Astrocyte of the spinal cord (primary cell): ENCODE measurements at regions not wholly inside any gene's neighbourhood (a gene's known extent, or its start where the extent isn't known, plus 50 kb on each side); places are given as distances from the start of the nearest gene placed in this dataset.
A peak's percentile ranks its signal among the peaks of the same experiment; 100 is the strongest.

ENCODE experiments used
- DNase-seq: peaks from one replicate; pipeline ENCODE4 v3.0.0; 2011; ENCODE audit warnings: low read depth, low spot score
- H3K4me3 ChIP-seq: 2 replicates; pipeline ENCODE4 v1.5.1; 2011; ENCODE audit warnings: low read depth, mild to moderate bottlenecking, low read length, moderate library complexity
- in situ Hi-C: cut with HindIII; loops from 2 replicates; pipeline ENCODE4 v1.10.0; 2017; ENCODE audit warnings: low sequenced_read_pairs
- TF ChIP-seq, protein P1 (sequence below): IDR thresholded peaks from 2 replicates; pipeline ENCODE4 v1.5.1; 2012; ENCODE audit warnings: low read depth, mild to moderate bottlenecking, low read length, inconsistent platforms

- TF ChIP-seq, protein P1, sequence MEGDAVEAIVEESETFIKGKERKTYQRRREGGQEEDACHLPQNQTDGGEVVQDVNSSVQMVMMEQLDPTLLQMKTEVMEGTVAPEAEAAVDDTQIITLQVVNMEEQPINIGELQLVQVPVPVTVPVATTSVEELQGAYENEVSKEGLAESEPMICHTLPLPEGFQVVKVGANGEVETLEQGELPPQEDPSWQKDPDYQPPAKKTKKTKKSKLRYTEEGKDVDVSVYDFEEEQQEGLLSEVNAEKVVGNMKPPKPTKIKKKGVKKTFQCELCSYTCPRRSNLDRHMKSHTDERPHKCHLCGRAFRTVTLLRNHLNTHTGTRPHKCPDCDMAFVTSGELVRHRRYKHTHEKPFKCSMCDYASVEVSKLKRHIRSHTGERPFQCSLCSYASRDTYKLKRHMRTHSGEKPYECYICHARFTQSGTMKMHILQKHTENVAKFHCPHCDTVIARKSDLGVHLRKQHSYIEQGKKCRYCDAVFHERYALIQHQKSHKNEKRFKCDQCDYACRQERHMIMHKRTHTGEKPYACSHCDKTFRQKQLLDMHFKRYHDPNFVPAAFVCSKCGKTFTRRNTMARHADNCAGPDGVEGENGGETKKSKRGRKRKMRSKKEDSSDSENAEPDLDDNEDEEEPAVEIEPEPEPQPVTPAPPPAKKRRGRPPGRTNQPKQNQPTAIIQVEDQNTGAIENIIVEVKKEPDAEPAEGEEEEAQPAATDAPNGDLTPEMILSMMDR = no peak
- no peak overlapping the region for H3K4me3 ChIP-seq
- in situ Hi-C loops = no loop called here
- DNase-seq = no peak
These were observed 91.3 kb downstream of the KCNA5 start for GRCh38 chr12:5134861-5135525.

DNA sequence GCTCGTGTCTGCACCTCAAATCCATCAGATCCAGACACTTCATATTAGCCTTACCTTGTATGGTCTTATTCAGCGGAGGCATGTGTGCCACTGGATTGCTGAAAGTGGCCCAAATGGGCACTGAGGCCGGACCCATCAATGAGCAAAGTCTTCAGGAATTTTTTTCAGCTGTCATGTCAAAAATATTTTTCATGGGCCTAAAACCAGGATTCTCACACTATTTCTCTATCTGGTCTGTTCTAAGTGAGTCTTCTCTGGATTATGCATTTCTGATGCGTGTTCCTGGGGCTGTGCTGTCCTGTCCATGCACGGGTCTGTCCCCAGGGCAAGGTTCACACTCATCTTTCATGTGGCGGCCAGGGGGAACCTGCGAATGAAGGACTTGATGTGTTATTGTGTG is 94.6 kb downstream of the KCNA5 start:
- DNase-seq = no peak
- in situ Hi-C loops = no loop called here
- no peak overlapping the region for H3K4me3 ChIP-seq
- TF ChIP-seq, protein P1 = no peak

- peak; percentile 18 for DNase-seq
- TF ChIP-seq, protein P1 = no peak
- in situ Hi-C loops = no loop called here
These were observed 95.2 kb downstream of the KCNA5 start for GRCh38 chr12:5138845-5139244.

DNA sequence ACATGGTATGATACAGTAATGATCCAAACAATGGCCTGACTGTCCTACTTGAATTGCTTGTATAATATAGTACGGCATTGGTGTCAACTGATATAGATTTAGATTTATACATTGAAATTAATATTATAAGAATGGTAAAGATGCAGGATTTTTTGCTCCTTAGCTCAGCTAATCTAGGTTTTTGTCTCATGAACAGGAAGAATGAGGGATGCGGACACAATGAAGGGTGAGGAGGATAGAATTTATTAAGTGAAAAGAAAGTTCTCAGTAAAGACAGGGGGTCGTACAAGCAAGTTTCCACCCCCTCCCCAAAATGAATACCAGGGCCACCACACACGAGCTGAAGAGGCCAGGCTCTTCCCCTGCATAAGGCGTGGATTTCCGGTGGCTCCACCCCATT is 96.1 kb downstream of the KCNA5 start:
- TF ChIP-seq, protein P1 = no peak
- no peak overlapping the region for H3K4me3 ChIP-seq
- no peak for DNase-seq
- in situ Hi-C loops = no loop called here

More at GRCh38 chr12:5138845-5139244, 95.2 kb downstream of the KCNA5 start:
- no peak overlapping the region for H3K4me3 ChIP-seq

- in situ Hi-C loops = no loop called here
- DNase-seq = no peak
- TF ChIP-seq, protein P1 = no peak
- H3K4me3 ChIP-seq = no peak overlapping the region
These were observed 96.5 kb downstream of the KCNA5 start for GRCh38 chr12:5140190-5140589.

DNA sequence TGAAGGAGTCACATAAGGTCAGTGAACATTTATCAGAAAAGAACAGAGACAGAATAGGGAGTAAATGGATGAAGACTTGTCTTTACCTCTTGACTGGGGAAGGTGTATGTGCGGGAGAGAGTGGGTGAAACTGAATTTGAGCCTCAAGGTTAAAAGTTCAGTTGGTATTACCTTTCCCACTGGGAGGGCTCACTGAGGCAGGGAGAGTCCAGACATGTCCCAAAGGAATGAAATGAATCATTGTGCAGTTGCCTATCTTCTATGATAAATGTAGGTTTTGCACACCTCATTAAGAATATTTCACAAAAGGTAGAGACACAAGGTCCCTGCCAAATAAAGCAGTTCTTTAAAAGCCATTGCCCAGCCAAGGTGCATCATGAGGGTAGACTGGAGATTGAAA is 105.2 kb downstream of the KCNA5 start:
- no peak for DNase-seq
- in situ Hi-C loops = no loop called here
- no peak overlapping the region for H3K4me3 ChIP-seq
- TF ChIP-seq, protein P1 = no peak
